CD14-positive monocyte (primary cell): ENCODE measurements at regions not wholly inside any gene's neighbourhood (a gene's known extent, or its start where the extent isn't known, plus 50 kb on each side); places are given as distances from the start of the nearest gene placed in this dataset.

Experiments used
- DNase-seq, 3 donors: peaks; one replicate each; pipeline ENCODE4 v3.0.0-alpha.2; 2011 to 2022
- H2AFZ ChIP-seq: 2 replicates; pipeline ENCODE4 v1.6.0; 2012; ENCODE audit warnings: mild to moderate bottlenecking, low read depth, low read length, inconsistent platforms; ENCODE audit not compliant: insufficient read depth, poor library complexity, severe bottlenecking
- H3K27ac ChIP-seq, 2 donors: 1 replicate in 1 of 2; 2 replicates in 1 of 2; pipeline ENCODE4 v1.5.1; 2012 to 2013; ENCODE audit warnings: low read length in 2 of 2, control low read depth in 1 of 2, inconsistent platforms in 1 of 2, low read depth in 1 of 2, mild to moderate bottlenecking in 1 of 2
- H3K27me3 ChIP-seq, 2 donors: one replicate each; pipeline versions ENCODE4 v1.6.0 to v1.6.1; 2011 to 2013; ENCODE audit warnings: low read length in 2 of 2; ENCODE audit not compliant: control insufficient read depth in 2 of 2, insufficient read depth in 2 of 2
- H3K36me3 ChIP-seq, 2 donors: replicated peaks in 1 of 2; 1 replicate in 1 of 2; 2 replicates in 1 of 2; pipeline versions ENCODE4 v1.5.1 to v1.6.1; 2012 to 2013; ENCODE audit warnings: low read length in 2 of 2, control low read depth in 1 of 2, inconsistent platforms in 1 of 2, mild to moderate bottlenecking in 1 of 2; ENCODE audit not compliant: insufficient read depth in 2 of 2, control insufficient read depth in 1 of 2
- H3K4me1 ChIP-seq, 2 donors: 1 replicate in 1 of 2; 2 replicates in 1 of 2; pipeline versions ENCODE4 v1.5.1 to v1.6.1; 2012 to 2013; ENCODE audit warnings: low read length in 2 of 2, control low read depth in 1 of 2, inconsistent platforms in 1 of 2, mild to moderate bottlenecking in 1 of 2, moderate library complexity in 1 of 2; ENCODE audit not compliant: insufficient read depth in 2 of 2, control insufficient read depth in 1 of 2
- H3K4me2 ChIP-seq: replicated peaks from 2 replicates; pipeline ENCODE3; 2012; ENCODE audit warnings: low read length, moderate library complexity, mild to moderate bottlenecking; ENCODE audit not compliant: poor library complexity, severe bottlenecking; ENCODE audit errors: extremely low read depth
- H3K4me3 ChIP-seq, 3 experiments: fragments of 200-600 bp in 1 of 3; sonication (generic) in 1 of 3; replicated peaks in 1 of 3; 1 replicate in 2 of 3; 2 replicates in 1 of 3; pipeline ENCODE4 v1.5.1; 2011 to 2013; ENCODE audit warnings: low read length in 3 of 3, mild to moderate bottlenecking in 3 of 3, control low read depth in 2 of 3, low read depth in 2 of 3, inconsistent platforms in 1 of 3, moderate library complexity in 1 of 3
- H3K79me2 ChIP-seq: 2 replicates; pipeline ENCODE4 v1.6.0; 2012; ENCODE audit warnings: mild to moderate bottlenecking, control low read depth, inconsistent platforms, low read length, moderate library complexity; ENCODE audit not compliant: insufficient read depth
- H3K9ac ChIP-seq: 2 replicates; pipeline ENCODE4 v1.6.0; 2017; ENCODE audit warnings: low read length, mild to moderate bottlenecking; ENCODE audit not compliant: insufficient read depth, poor library complexity, severe bottlenecking
- H3K9me3 ChIP-seq, 2 donors: replicated peaks in 1 of 2; 1 replicate in 1 of 2; 2 replicates in 1 of 2; pipeline versions ENCODE4 v1.5.1 to v1.6.1; 2012 to 2013; ENCODE audit warnings: low read length in 2 of 2, control low read depth in 1 of 2; ENCODE audit not compliant: control insufficient read depth in 1 of 2, insufficient read depth in 1 of 2
- H4K20me1 ChIP-seq: 2 replicates; pipeline ENCODE4 v1.6.0; 2012; ENCODE audit warnings: mild to moderate bottlenecking, low read length, control low read depth, moderate library complexity; ENCODE audit not compliant: insufficient read depth
- H3K27ac Mint-ChIP-seq, 7 donors: one replicate each; pipeline ENCODE4 v1.8.0; 2020; ENCODE audit warnings: mild to moderate bottlenecking in 7 of 7, mixed read lengths in 7 of 7, moderate library complexity in 6 of 7, inconsistent platforms in 2 of 7
- H3K27me3 Mint-ChIP-seq, 3 donors: one replicate each; pipeline ENCODE4 v1.8.0; 2021 to 2022; ENCODE audit warnings: low read depth in 3 of 3, mild to moderate bottlenecking in 3 of 3, mixed read lengths in 3 of 3, moderate library complexity in 3 of 3, inconsistent platforms in 1 of 3
- H3K36me3 Mint-ChIP-seq, 2 donors: one replicate each; pipeline ENCODE4 v1.8.0; 2020; ENCODE audit warnings: mixed read lengths in 2 of 2, inconsistent platforms in 1 of 2, mild to moderate bottlenecking in 1 of 2
- H3K4me1 Mint-ChIP-seq: one replicate; pipeline ENCODE4 v1.8.0; 2020; ENCODE audit warnings: mild to moderate bottlenecking, mixed read lengths
- H3K4me3 Mint-ChIP-seq, 2 donors: one replicate each; pipeline ENCODE4 v1.8.0; 2020; ENCODE audit warnings: mild to moderate bottlenecking in 2 of 2, mixed read lengths in 2 of 2, moderate library complexity in 1 of 2
- H3K9me3 Mint-ChIP-seq, 7 donors: one replicate each; pipeline ENCODE4 v1.8.0; 2020 to 2022; ENCODE audit warnings: mixed read lengths in 7 of 7, mild to moderate bottlenecking in 6 of 7, moderate library complexity in 6 of 7, inconsistent platforms in 2 of 7
- WGBS: methylation state at CpG from one replicate; pipeline ENCODE4 v1.1.5; 2013; ENCODE audit warnings: missing lambda C conversion rate; ENCODE audit not compliant: insufficient coverage; 5-methylcytosine and 5-hydroxymethylcytosine counted together
- intact Hi-C, 2 donors: fragments of 100-400 bp; cut with micrococcal nuclease; formaldehyde crosslinking; loops; one replicate each; pipeline versions ENCODE4 v1.15.0 to v1.15.1; 2023
- TF ChIP-seq, protein P1 (sequence below): fragments of 200-600 bp; IDR thresholded peaks from one replicate; pipeline ENCODE4 v1.8.0; 2022; ENCODE audit warnings: antibody characterized with exemption, mild to moderate bottlenecking

GRCh38 chr11:11016068-11016467, 158.2 kb upstream of the ZBED5 start:
- Mint-ChIP-seq H3K9me3 (no peaks in the 10 kb centered on the region), H3K4me1 (peaks cover 4% of the 10 kb centered on the region), H3K4me3 (no peak overlapping the region), H3K27ac (no peak overlapping the region), H3K27me3 (peaks cover 3 to 8% (median 4%) of the 10 kb centered on the region in 3 donors), H3K36me3 (no peaks in the 10 kb centered on the region)
- TF ChIP-seq, protein P1, sequence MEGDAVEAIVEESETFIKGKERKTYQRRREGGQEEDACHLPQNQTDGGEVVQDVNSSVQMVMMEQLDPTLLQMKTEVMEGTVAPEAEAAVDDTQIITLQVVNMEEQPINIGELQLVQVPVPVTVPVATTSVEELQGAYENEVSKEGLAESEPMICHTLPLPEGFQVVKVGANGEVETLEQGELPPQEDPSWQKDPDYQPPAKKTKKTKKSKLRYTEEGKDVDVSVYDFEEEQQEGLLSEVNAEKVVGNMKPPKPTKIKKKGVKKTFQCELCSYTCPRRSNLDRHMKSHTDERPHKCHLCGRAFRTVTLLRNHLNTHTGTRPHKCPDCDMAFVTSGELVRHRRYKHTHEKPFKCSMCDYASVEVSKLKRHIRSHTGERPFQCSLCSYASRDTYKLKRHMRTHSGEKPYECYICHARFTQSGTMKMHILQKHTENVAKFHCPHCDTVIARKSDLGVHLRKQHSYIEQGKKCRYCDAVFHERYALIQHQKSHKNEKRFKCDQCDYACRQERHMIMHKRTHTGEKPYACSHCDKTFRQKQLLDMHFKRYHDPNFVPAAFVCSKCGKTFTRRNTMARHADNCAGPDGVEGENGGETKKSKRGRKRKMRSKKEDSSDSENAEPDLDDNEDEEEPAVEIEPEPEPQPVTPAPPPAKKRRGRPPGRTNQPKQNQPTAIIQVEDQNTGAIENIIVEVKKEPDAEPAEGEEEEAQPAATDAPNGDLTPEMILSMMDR: no peak
- Histone ChIP-seq H3K9ac (no peak overlapping the region), H3K79me2 (no peaks in the 10 kb centered on the region), H3K9me3 (no peaks in the 10 kb centered on the region), H3K27me3 (no peaks in the 10 kb centered on the region), H3K4me3 (no peak overlapping the region), H3K4me2 (no peak overlapping the region), H3K36me3 (no peaks in the 10 kb centered on the region), H2AFZ (no peak overlapping the region), H3K27ac (no peak overlapping the region), H4K20me1 (no peaks in the 10 kb centered on the region), H3K4me1 (no peaks in the 10 kb centered on the region)
- intact Hi-C loops: no loop called here
- DNase-seq: no peak
- 100% methylated on average over 1 of the region's 2 CpGs for WGBS

- no peaks in the 10 kb centered on the region for H4K20me1 ChIP-seq
- no peaks in the 10 kb centered on the region for H3K79me2 ChIP-seq
- no peak overlapping the region for H3K4me2 ChIP-seq
- peaks cover 4% of the 10 kb centered on the region for H3K4me1 Mint-ChIP-seq
- H3K36me3 ChIP-seq: no peaks in the 10 kb centered on the region
- H2AFZ ChIP-seq: no peak overlapping the region
- H3K9me3 Mint-ChIP-seq: peaks cover 0 to 2% (median 0%) of the 10 kb centered on the region in 7 donors
- DNase-seq: no peak
- H3K27ac ChIP-seq: no peak overlapping the region
- no peaks in the 10 kb centered on the region for H3K9me3 ChIP-seq
- TF ChIP-seq, protein P1: no peak
- H3K27me3 ChIP-seq: peaks cover 0 to 8% of the 10 kb centered on the region in 2 donors
- H3K27ac Mint-ChIP-seq: no peak overlapping the region
- intact Hi-C loops: no loop called here
- no peak overlapping the region for H3K4me3 ChIP-seq
- peaks cover 12 to 27% (median 13%) of the 10 kb centered on the region in 3 donors for H3K27me3 Mint-ChIP-seq
- H3K9ac ChIP-seq: no peak overlapping the region
- no peaks in the 10 kb centered on the region for H3K36me3 Mint-ChIP-seq
- 86% methylated on average over 1 of the region's 5 CpGs for WGBS
- no peaks in the 10 kb centered on the region for H3K4me1 ChIP-seq
- no peak overlapping the region for H3K4me3 Mint-ChIP-seq
Observed at GRCh38 chr11:11011617-11012016, 153.8 kb upstream of the ZBED5 start.
